NCI-H146 (cell line): ENCODE measurements at regions not wholly inside any gene's neighbourhood (a gene's known extent, or its start where the extent isn't known, plus 50 kb on each side); places are given as distances from the start of the nearest gene placed in this dataset.

Source experiments
- DNase-seq: peaks from one replicate; lab custom pipeline; 2025; lab: John Stamatoyannopoulos, UW

GRCh38 chr4:111713276-111713675, 432.0 kb upstream of the FAM241A start:
- no peak for DNase-seq

GRCh38 chr4:111717921-111718320, 427.3 kb upstream of the FAM241A start:
- DNase-seq, result no peak

- DNase-seq, result no peak
Measured at GRCh38 chr4:111718763-111719559, 426.3 kb upstream of the FAM241A start.

- DNase-seq, result no peak
Measured at GRCh38 chr4:111720866-111721265, 424.4 kb upstream of the FAM241A start.

GRCh38 chr4:111722213-111722720, 423.0 kb upstream of the FAM241A start:
- no peak for DNase-seq

- no peak for DNase-seq
Measured at GRCh38 chr4:111736516-111736915, 408.7 kb upstream of the FAM241A start.

- no peak for DNase-seq
Measured at GRCh38 chr4:111744847-111745246, 400.4 kb upstream of the FAM241A start.

GRCh38 chr4:111748157-111748556, 397.1 kb upstream of the FAM241A start:
- no peak for DNase-seq

- no peak for DNase-seq
Measured at GRCh38 chr4:111754003-111754402, 391.3 kb upstream of the FAM241A start.

- DNase-seq, result no peak
Measured at GRCh38 chr4:111755571-111755970, 389.7 kb upstream of the FAM241A start.

GRCh38 chr4:111761531-111761930, 383.7 kb upstream of the FAM241A start:
- no peak for DNase-seq

GRCh38 chr4:111770514-111770913, 374.7 kb upstream of the FAM241A start:
- no peak for DNase-seq

GRCh38 chr4:111773858-111774257, 371.4 kb upstream of the FAM241A start:
- no peak for DNase-seq

- DNase-seq, result no peak
Measured at GRCh38 chr4:111775556-111776297, 369.5 kb upstream of the FAM241A start.

- DNase-seq, result no peak
Measured at GRCh38 chr4:111776561-111776960, 368.7 kb upstream of the FAM241A start.

GRCh38 chr4:111778543-111778942, 366.7 kb upstream of the FAM241A start:
- no peak for DNase-seq

- no peak for DNase-seq
Measured at GRCh38 chr4:111780965-111781364, 364.3 kb upstream of the FAM241A start.

- no peak for DNase-seq
Measured at GRCh38 chr4:111781611-111782010, 363.6 kb upstream of the FAM241A start.

- no peak for DNase-seq
Measured at GRCh38 chr4:111788099-111788498, 357.2 kb upstream of the FAM241A start.

GRCh38 chr4:111789901-111790640, 355.2 kb upstream of the FAM241A start:
- no peak for DNase-seq

- no peak for DNase-seq
Measured at GRCh38 chr4:111792632-111793031, 352.6 kb upstream of the FAM241A start.

- no peak for DNase-seq
Measured at GRCh38 chr4:111793433-111794091, 351.7 kb upstream of the FAM241A start.
